ENCODE measurements at regions not wholly inside any gene's neighbourhood (a gene's known extent, or its start where the extent isn't known, plus 50 kb on each side); places are given as distances from the start of the nearest gene placed in this dataset.

DNA sequence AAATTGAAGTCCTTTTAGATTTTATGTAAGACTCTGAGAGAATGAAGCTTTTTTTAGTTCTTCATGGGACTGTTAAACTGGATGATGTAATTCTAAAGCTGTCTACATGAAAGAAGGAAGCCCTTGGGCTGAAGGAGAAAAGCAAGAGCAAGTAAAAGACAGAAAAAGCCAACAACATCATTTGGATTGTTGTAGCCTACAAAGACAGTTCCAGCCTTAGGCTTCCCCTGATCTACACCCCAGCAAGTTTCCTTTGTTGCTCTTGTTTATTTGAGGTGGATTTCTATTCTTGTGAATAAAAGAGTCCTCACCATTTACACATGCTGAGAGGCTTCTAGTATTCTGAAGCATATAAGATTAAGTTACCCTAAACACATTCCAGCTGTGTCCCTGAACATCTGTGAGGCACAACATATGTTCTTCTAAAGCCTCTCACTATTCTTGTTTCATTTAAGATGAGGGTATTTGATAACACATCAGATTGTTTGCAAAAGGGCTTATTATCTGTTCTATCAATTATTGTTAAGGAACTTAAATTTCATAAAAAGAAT, 377.8 kb downstream of the LNPK start:
- TF ChIP-seq, protein P1, sequence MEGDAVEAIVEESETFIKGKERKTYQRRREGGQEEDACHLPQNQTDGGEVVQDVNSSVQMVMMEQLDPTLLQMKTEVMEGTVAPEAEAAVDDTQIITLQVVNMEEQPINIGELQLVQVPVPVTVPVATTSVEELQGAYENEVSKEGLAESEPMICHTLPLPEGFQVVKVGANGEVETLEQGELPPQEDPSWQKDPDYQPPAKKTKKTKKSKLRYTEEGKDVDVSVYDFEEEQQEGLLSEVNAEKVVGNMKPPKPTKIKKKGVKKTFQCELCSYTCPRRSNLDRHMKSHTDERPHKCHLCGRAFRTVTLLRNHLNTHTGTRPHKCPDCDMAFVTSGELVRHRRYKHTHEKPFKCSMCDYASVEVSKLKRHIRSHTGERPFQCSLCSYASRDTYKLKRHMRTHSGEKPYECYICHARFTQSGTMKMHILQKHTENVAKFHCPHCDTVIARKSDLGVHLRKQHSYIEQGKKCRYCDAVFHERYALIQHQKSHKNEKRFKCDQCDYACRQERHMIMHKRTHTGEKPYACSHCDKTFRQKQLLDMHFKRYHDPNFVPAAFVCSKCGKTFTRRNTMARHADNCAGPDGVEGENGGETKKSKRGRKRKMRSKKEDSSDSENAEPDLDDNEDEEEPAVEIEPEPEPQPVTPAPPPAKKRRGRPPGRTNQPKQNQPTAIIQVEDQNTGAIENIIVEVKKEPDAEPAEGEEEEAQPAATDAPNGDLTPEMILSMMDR (IDR thresholded peaks at IDR 0.05), result no peak
- TF ChIP-seq POLR2A (IDR thresholded peaks at IDR 0.05), result no peak
